Coronary artery (tissue), 2 donors: ENCODE measurements at regions not wholly inside any gene's neighbourhood (a gene's known extent, or its start where the extent isn't known, plus 50 kb on each side); places are given as distances from the start of the nearest gene placed in this dataset.

Experiments used
- DNase-seq: peaks from one replicate; pipeline ENCODE4 v3.0.0-alpha.2; 2017; ENCODE audit warnings: low spot score
- H3K27ac ChIP-seq, 2 donors: fragments of 200-600 bp; sonication (generic); one replicate each; pipeline ENCODE4 v1.5.1; 2016 to 2019
- H3K4me3 ChIP-seq: fragments of 200-600 bp; sonication (generic); 2 replicates; pipeline ENCODE4 v1.5.1; 2016; ENCODE audit warnings: mild to moderate bottlenecking, moderate library complexity
- TF ChIP-seq, protein P1 (sequence below): fragments of 200-600 bp; sonication (generic); IDR thresholded peaks from one replicate; pipeline ENCODE4 v1.5.1; 2019; ENCODE audit warnings: antibody characterized with exemption

DNA sequence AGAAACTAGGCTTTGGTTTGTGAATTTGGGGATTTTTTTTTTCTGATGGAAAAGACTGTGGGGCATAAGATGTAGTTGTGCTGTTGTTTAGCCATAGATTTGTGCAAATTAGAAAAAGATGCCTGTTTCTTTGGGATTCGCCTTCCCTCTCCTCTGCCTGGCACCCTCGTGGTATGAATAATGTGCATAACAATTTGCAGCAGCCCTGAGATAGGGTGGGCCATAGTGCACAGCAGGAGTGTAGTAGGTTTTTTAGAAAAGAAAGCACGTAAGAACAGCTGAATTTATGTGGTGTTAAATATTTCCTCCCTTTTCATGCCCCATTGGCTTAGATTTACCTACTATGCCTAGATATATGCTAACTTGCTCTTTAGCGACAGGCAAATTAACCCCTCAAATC is 158.9 kb downstream of the PTGER3 start:
- no peak for DNase-seq
- TF ChIP-seq, protein P1, sequence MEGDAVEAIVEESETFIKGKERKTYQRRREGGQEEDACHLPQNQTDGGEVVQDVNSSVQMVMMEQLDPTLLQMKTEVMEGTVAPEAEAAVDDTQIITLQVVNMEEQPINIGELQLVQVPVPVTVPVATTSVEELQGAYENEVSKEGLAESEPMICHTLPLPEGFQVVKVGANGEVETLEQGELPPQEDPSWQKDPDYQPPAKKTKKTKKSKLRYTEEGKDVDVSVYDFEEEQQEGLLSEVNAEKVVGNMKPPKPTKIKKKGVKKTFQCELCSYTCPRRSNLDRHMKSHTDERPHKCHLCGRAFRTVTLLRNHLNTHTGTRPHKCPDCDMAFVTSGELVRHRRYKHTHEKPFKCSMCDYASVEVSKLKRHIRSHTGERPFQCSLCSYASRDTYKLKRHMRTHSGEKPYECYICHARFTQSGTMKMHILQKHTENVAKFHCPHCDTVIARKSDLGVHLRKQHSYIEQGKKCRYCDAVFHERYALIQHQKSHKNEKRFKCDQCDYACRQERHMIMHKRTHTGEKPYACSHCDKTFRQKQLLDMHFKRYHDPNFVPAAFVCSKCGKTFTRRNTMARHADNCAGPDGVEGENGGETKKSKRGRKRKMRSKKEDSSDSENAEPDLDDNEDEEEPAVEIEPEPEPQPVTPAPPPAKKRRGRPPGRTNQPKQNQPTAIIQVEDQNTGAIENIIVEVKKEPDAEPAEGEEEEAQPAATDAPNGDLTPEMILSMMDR, result no peak
- Histone ChIP-seq H3K27ac (no peak overlapping the region), H3K4me3 (no peak overlapping the region)

DNA sequence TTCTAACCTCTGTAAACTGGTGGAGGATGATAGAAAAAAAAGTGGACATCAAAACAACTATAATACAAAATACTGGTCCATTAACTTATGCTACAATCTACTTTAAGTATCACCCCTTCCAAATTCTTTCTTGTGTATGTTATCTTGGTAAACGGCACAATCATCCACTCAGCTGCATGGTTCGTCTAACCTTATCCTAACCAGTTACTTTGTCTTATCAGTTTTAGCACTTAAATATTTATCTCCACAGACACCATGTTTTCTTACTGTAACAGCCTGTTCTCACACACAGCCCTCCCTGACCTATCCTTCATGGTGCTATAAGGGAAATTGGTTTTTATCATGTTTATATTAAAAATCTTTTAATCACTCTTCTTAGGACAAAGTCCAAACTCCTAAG is 157.2 kb downstream of the PTGER3 start:
- TF ChIP-seq, protein P1, result no peak
- DNase-seq, result no peak
- Histone ChIP-seq H3K4me3 (no peak overlapping the region), H3K27ac (no peak overlapping the region)

DNA sequence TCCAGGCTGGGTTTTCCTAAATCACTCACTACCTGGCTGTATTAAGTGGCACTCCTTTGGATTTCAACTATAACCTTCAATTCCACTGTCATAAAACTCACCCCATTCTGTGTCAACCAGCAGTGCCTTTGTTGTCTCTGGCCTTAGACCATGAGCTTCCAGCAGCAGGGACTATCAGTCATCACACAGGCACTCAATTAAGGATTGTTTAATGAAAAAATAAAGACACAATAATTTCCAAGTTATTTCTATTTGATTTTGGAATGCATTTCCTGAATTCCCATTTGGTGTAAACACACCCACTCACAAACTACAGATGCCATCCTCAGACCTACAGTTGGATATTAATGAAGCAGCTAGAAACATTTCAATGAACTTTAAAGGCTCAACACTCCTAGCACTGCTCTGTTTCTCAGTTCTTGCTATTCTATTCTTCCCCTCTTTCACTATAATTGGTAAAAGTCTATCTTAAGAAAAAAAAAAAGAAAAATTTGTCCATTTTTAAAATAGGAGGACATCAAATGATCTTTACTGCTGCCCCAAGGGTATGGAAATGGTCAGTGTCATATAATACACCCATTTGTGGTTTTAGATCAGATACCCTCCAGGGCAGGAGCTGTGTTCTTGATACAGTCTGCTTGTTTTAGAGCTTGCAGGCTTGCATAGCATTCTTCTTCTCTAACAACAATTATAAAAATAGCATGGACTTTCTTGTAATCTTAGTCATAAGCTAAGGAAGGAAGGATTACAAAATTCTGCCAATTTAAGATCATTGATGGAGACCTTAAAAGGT is 156.4 kb downstream of the PTGER3 start:
- no peak for DNase-seq
- H3K27ac ChIP-seq, result no peak overlapping the region
- TF ChIP-seq, protein P1, result no peak

DNA sequence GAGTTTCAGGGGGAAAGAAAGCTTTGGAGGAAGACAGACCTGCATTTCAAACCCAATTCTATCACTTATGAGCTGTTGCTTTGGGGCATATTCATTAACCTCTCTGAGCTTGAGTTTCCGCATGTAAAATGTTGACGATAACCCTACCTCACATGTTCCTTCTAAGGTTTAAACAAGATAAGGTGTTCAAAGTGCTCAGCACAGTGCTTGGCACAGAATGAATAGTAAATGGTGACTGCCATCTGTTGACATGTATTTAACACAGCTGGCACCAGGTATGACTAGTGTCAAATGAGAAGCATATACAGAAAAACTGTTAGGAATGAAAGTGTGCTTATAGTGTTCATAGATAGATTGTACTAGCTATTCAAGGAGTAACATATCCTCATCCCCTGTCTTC is 155.5 kb downstream of the PTGER3 start:
- no peak overlapping the region for H3K27ac ChIP-seq
- no peak for DNase-seq
- no peak overlapping the region for H3K4me3 ChIP-seq
- TF ChIP-seq, protein P1, result no peak

More for the DNA sequence above, 156.4 kb downstream of the PTGER3 start:
- no peak overlapping the region for H3K4me3 ChIP-seq

DNA sequence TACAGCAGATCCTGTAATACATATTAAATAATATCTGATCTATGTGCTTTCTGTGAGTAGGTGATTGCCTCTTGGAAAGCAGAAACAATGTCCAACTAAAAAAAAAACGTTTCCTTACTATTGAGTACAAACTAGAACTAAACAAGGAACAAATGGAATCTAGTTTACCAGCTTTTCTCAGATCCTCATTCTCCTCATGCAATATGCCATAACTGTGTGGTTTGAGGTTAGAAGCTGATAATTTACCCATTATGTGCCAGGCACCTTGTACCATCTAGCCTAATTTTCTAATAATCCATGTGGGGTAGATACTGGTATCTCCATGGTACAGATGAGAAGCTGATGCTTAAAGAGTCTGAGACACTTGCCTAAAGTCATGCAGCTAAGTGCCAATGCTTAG is 154.7 kb downstream of the PTGER3 start:
- Histone ChIP-seq H3K27ac (no peak overlapping the region), H3K4me3 (no peak overlapping the region)
- TF ChIP-seq, protein P1, result no peak
- no peak for DNase-seq

DNA sequence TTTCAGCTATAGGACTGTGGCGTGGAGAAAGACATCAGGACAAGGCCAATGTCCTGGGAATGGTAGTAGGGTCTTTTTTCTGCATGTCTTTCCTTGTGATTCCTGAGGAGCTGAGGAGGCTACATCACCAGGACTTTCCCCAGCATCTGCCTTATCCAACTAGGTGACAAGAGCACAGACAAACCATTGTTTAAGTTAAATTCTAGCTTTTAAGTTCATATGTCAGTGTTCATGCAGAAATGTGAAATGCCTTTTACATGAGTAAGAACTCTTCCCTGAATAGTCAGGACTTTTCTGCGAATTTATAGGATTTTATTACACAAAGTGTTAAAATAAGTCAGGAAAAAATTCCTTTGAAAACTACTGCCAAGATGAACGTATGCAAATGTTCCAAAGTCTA is 154.2 kb downstream of the PTGER3 start:
- DNase-seq, result no peak
- TF ChIP-seq, protein P1, result no peak
- H3K4me3 ChIP-seq, result no peak overlapping the region
- H3K27ac ChIP-seq, result no peak overlapping the region

DNA sequence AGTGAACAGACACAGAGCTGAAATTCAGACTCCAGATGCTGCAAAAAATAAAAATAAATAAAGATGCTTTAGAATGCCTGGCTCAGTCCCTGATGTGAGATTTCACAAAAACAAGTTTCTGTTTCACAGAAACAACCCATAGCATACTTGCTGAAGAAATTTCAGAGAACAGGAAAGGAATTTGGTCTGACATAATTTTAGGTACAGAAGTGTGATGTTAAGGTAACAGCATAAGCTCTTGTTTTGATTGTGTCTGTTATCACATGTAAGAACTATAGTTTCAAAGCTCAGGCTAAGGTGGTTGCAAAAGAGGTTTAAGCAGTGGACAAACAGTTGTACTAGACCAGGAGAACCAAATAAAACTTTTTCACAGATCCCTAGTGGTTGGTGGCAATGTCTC is 152.1 kb downstream of the PTGER3 start:
- Histone ChIP-seq H3K4me3 (no peak overlapping the region), H3K27ac (no peak overlapping the region)
- DNase-seq, result no peak
- TF ChIP-seq, protein P1, result no peak
